ENCODE measurements at regions not wholly inside any gene's neighbourhood (a gene's known extent, or its start where the extent isn't known, plus 50 kb on each side); places are given as distances from the start of the nearest gene placed in this dataset.

- no peak for TF ChIP-seq ETV5 (CRISPR knock-in tag; IDR thresholded peaks at IDR 0.05; ENCODE audit: low read depth)
- TF ChIP-seq CBX3 (IDR thresholded peaks at IDR 0.05; ENCODE audit: borderline replicate concordance in 1 of 2, low read length in 2 of 2), result no peak
- TF ChIP-seq ESRRA (IDR thresholded peaks at IDR 0.05; ENCODE audit: borderline replicate concordance, low read depth), result no peak
- TF ChIP-seq ZBTB49 (CRISPR knock-in tag; IDR thresholded peaks at IDR 0.05; ENCODE audit: borderline replicate concordance), result no peak
- no peak for TF ChIP-seq MTF1 (CRISPR knock-in tag; IDR thresholded peaks at IDR 0.05; ENCODE audit: borderline replicate concordance)
- no peak for TF ChIP-seq CHCHD3 (CRISPR knock-in tag; IDR thresholded peaks at IDR 0.05)
- TF ChIP-seq FOXM1 (IDR thresholded peaks at IDR 0.05; ENCODE audit: low read depth), result no peak
- TF ChIP-seq FOXM1 (CRISPR knock-in tag; IDR thresholded peaks at IDR 0.05; ENCODE audit: low read depth), result no peak
Observed at GRCh38 chr7:94173436-94173835, 169.3 kb upstream of the BET1 start (continued).

GRCh38 chr7:94174375-94174774 is 170.2 kb upstream of the BET1 start:
- H3K4me2 ChIP-seq (ENCODE audit: insufficient read depth, low read length), result no peak overlapping the region
- H3K4me1 ChIP-seq (replicated peaks in 1 of 2; ENCODE audit: control insufficient read depth in 2 of 2, insufficient read depth in 2 of 2, low read length in 2 of 2), result no peaks in the 10 kb centered on the region
- BruUV-seq (replicated peaks), result no TSS peak
- TF ChIP-seq FOXM1 (IDR thresholded peaks at IDR 0.05; ENCODE audit: low read depth) (no peak), FOXM1 (CRISPR knock-in tag; IDR thresholded peaks at IDR 0.05; ENCODE audit: low read depth) (no peak), RAD51 (IDR thresholded peaks at IDR 0.05; ENCODE audit: borderline replicate concordance, low read depth) (no peak), ESRRA (IDR thresholded peaks at IDR 0.05; ENCODE audit: borderline replicate concordance, low read depth) (no peak), CSDE1 (IDR thresholded peaks at IDR 0.05) (no peak), SNRNP70 (optimal IDR thresholded peaks at IDR 0.05; ENCODE audit: low read depth, low read length) (no peak), PML (IDR thresholded peaks at IDR 0.05; ENCODE audit: low read length) (no peak), MTF1 (CRISPR knock-in tag; IDR thresholded peaks at IDR 0.05; ENCODE audit: borderline replicate concordance) (no peak), KDM2B (CRISPR knock-in tag; IDR thresholded peaks at IDR 0.05) (no peak), ZNF449 (CRISPR knock-in tag; IDR thresholded peaks at IDR 0.05) (no peak), SREBF1 (IDR thresholded peaks at IDR 0.05; ENCODE audit: borderline replicate concordance, low read depth, low read length) (no peak)
- no peaks in the 10 kb centered on the region for H3K9me3 ChIP-seq (replicated peaks; ENCODE audit: control insufficient read depth, insufficient read depth, low read depth, low read length)
- no peak overlapping the region for H3K4me3 ChIP-seq
- H3K79me2 ChIP-seq (ENCODE audit: control insufficient read depth, insufficient read depth, low read length), result no peaks in the 10 kb centered on the region
- ChIA-PET POLR2A (interaction anchor here (1.6 kb wide), 1 partner anchor 14 kb away, joined by 4 read pairs; no protein-coding TSS in a partner anchor), CTCF (ENCODE audit: low intra/inter-chr PET ratio) (no interaction called here)
- no peak overlapping the region for H2AFZ ChIP-seq (ENCODE audit: low read depth, low read length)
- no peaks in the 10 kb centered on the region; a peak in 1 of 5 replicates for H3K27me3 ChIP-seq (ENCODE audit: control insufficient read depth in 2 of 2, insufficient read depth in 2 of 2, low read length in 2 of 2)
- H3K9ac ChIP-seq (ENCODE audit: insufficient read depth in 1 of 2, low read depth in 2 of 2, low read length in 2 of 2), result no peak overlapping the region
- in situ Hi-C loops (cut with MboI) (no loop called here), intact Hi-C loops (cut with micrococcal nuclease) (no loop called here)
- H4K20me1 ChIP-seq (replicated peaks; ENCODE audit: control insufficient read depth, insufficient read depth, low read length), result no peaks in the 10 kb centered on the region
- no peak for FAIRE-seq
- 2% methylated on average over 5 of the region's 5 CpGs for WGBS (ENCODE audit: insufficient coverage, low coverage, missing lambda C conversion rate)
- DNase-seq (ENCODE audit: extremely low read depth in 1 of 4, low spot score in 3 of 4), result no peak
- no peaks in the 10 kb centered on the region for H3K9me1 ChIP-seq (ENCODE audit: control insufficient read depth, insufficient read depth, low read length)
- H3K27ac ChIP-seq (ENCODE audit: extremely low read depth, low read depth, low read length), result no peak overlapping the region
- ATAC-seq, result no peak
- no peaks in the 10 kb centered on the region for H3K36me3 ChIP-seq (ENCODE audit: control insufficient read depth, insufficient read depth, low read length)
